OCI-LY3 (cell line): ENCODE measurements at regions not wholly inside any gene's neighbourhood (a gene's known extent, or its start where the extent isn't known, plus 50 kb on each side); places are given as distances from the start of the nearest gene placed in this dataset.

Experiments
- EZH2phosphoT487 ChIP-seq: fragments of 200-600 bp; shearing (Covaris generic); IDR thresholded peaks from 2 replicates; pipeline ENCODE4 v1.6.1; 2018; ENCODE audit warnings: antibody characterized with exemption, mixed run types, low read depth
- TF ChIP-seq, protein P1 (sequence below): fragments of 200-600, 300-600 bp; sonication (generic); IDR thresholded peaks from 2 replicates; pipeline ENCODE4 v1.5.1; 2014; ENCODE audit warnings: antibody characterized with exemption, low read length, low read depth

DNA sequence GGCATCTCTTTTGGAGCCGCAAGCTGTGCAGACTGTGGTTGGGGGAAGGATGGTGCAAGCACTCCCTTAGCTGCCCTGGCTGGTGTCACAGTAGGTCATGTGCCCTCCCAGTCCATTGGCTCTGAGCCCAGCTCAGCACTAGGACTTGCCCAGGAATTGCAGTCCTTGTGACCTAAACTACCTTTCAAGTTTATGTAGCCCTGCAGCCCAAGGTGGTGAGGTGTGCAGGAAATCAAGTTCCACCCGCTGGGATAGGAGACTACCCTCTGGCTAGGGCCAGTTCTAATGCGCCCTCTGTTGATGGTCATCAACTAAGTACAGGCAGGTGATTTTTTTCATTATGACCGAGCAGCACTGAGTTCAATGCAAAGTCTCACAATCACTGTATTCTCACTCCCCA, 335.2 kb downstream of the UBE2NL start:
- TF ChIP-seq, protein P1, sequence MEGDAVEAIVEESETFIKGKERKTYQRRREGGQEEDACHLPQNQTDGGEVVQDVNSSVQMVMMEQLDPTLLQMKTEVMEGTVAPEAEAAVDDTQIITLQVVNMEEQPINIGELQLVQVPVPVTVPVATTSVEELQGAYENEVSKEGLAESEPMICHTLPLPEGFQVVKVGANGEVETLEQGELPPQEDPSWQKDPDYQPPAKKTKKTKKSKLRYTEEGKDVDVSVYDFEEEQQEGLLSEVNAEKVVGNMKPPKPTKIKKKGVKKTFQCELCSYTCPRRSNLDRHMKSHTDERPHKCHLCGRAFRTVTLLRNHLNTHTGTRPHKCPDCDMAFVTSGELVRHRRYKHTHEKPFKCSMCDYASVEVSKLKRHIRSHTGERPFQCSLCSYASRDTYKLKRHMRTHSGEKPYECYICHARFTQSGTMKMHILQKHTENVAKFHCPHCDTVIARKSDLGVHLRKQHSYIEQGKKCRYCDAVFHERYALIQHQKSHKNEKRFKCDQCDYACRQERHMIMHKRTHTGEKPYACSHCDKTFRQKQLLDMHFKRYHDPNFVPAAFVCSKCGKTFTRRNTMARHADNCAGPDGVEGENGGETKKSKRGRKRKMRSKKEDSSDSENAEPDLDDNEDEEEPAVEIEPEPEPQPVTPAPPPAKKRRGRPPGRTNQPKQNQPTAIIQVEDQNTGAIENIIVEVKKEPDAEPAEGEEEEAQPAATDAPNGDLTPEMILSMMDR, result peak; percentile 49
- TF ChIP-seq EZH2phosphoT487, result no peak
